ENCODE measurements at regions not wholly inside any gene's neighbourhood (a gene's known extent, or its start where the extent isn't known, plus 50 kb on each side); places are given as distances from the start of the nearest gene placed in this dataset.
"Not testable (repeated sequence)": the region's sequence is repeated elsewhere in the genome, so short reads cannot be mapped to it uniquely, and the experiment has no call there.

GRCh38 chr1:166630369-166630768 is 208.9 kb upstream of the POGK start:
- no peak for DNase-seq

GRCh38 chr1:166638137-166638536 is 201.1 kb upstream of the POGK start:
- no peak for DNase-seq

- DNase-seq = not testable (repeated sequence)
These were observed 182.0 kb upstream of the POGK start for GRCh38 chr1:166657228-166657627.

GRCh38 chr1:166666790-166667189 is 172.5 kb upstream of the POGK start:
- not testable (repeated sequence) for DNase-seq

- DNase-seq = not testable (repeated sequence)
These were observed 171.7 kb upstream of the POGK start for GRCh38 chr1:166667600-166667999.

- no peak for DNase-seq
These were observed 167.6 kb upstream of the POGK start for GRCh38 chr1:166671627-166672026.

- no peak for DNase-seq
These were observed 165.6 kb upstream of the POGK start for GRCh38 chr1:166673722-166674121.

GRCh38 chr1:166675213-166675612 is 164.1 kb upstream of the POGK start:
- no peak for DNase-seq

- no peak for DNase-seq
These were observed 162.3 kb upstream of the POGK start for GRCh38 chr1:166676981-166677380.

- no peak for DNase-seq
These were observed 159.9 kb upstream of the POGK start for GRCh38 chr1:166679369-166679768.

- DNase-seq = no peak
These were observed 156.7 kb upstream of the POGK start for GRCh38 chr1:166682588-166682987.

- DNase-seq = not testable (repeated sequence)
These were observed 154.6 kb upstream of the POGK start for GRCh38 chr1:166684669-166685068.

GRCh38 chr1:166685200-166685599 is 154.1 kb upstream of the POGK start:
- no peak for DNase-seq

- DNase-seq = not testable (repeated sequence)
These were observed 153.4 kb upstream of the POGK start for GRCh38 chr1:166685891-166686290.

GRCh38 chr1:166690596-166690995 is 148.7 kb upstream of the POGK start:
- DNase-seq = not testable (repeated sequence)

GRCh38 chr1:166691476-166691875 is 147.8 kb upstream of the POGK start:
- no peak for DNase-seq

GRCh38 chr1:166692346-166692745 is 146.9 kb upstream of the POGK start:
- DNase-seq = no peak

GRCh38 chr1:166693158-166693557 is 146.1 kb upstream of the POGK start:
- DNase-seq = no peak

GRCh38 chr1:166693673-166694297 is 145.5 kb upstream of the POGK start:
- DNase-seq = no peak

GRCh38 chr1:166695115-166695514 is 144.2 kb upstream of the POGK start:
- DNase-seq = no peak

- DNase-seq = not testable (repeated sequence)
These were observed 143.4 kb upstream of the POGK start for GRCh38 chr1:166695834-166696233.

- DNase-seq = no peak
These were observed 140.5 kb upstream of the POGK start for GRCh38 chr1:166698771-166699170.

- no peak for DNase-seq
These were observed 139.7 kb upstream of the POGK start for GRCh38 chr1:166699613-166700012.

GRCh38 chr1:166700696-166701095 is 138.6 kb upstream of the POGK start:
- no peak for DNase-seq

- no peak for DNase-seq
These were observed 137.6 kb upstream of the POGK start for GRCh38 chr1:166701603-166702100.

Measured in CD4-positive, alpha-beta T cell treated with Interleukin-21 for 1 hour (primary cell).